ENCODE measurements at regions not wholly inside any gene's neighbourhood (a gene's known extent, or its start where the extent isn't known, plus 50 kb on each side); places are given as distances from the start of the nearest gene placed in this dataset.

- intact Hi-C loops (cut with DNase I; ENCODE audit: low total_unique reads), result loop anchor here (5.0 kb wide), 1 partner anchor 271 kb away; no protein-coding TSS in a partner anchor
- peak; percentile 74 for DNase-seq
- no peak overlapping the region for H3K27ac ChIP-seq
- H3K36me3 ChIP-seq (ENCODE audit: low read depth, missing control alignments), result no peaks in the 10 kb centered on the region
- TF ChIP-seq POLR2A (IDR thresholded peaks at IDR 0.05) (no peak), CTCF (IDR thresholded peaks at IDR 0.05) (peak; percentile 64 to 76 (median 69))
- no peaks in the 10 kb centered on the region for H3K4me1 ChIP-seq
- no peaks in the 10 kb centered on the region for H3K27me3 ChIP-seq
- no peak overlapping the region for H3K4me3 ChIP-seq
- H3K9me3 ChIP-seq, result no peaks in the 10 kb centered on the region
- 48 to 59% methylated on average over 4 of the region's 4 CpGs for WGBS, 2 donors
Measured at GRCh38 chr5:15003511-15003920, 131.9 kb upstream of the ANKH start.

GRCh38 chr5:15002791-15003190, 131.2 kb upstream of the ANKH start:
- no peak overlapping the region for H3K4me3 ChIP-seq
- H3K27ac ChIP-seq, result no peak overlapping the region
- TF ChIP-seq POLR2A (IDR thresholded peaks at IDR 0.05) (no peak), CTCF (IDR thresholded peaks at IDR 0.05) (no peak)
- H3K27me3 ChIP-seq, result no peaks in the 10 kb centered on the region
- 40 to 42% methylated on average over 2 of the region's 2 CpGs for WGBS, 2 donors
- H3K9me3 ChIP-seq, result no peaks in the 10 kb centered on the region
- no peak for DNase-seq
- H3K36me3 ChIP-seq (ENCODE audit: low read depth, missing control alignments), result no peaks in the 10 kb centered on the region
- H3K4me1 ChIP-seq, result no peaks in the 10 kb centered on the region
- intact Hi-C loops (cut with DNase I; ENCODE audit: low total_unique reads), result loop anchor here (5.0 kb wide), 1 partner anchor 270 kb away; no protein-coding TSS in a partner anchor

GRCh38 chr5:15002173-15002572, 130.6 kb upstream of the ANKH start:
- WGBS, 2 donors, result 86 to 89% methylated on average over 10 of the region's 10 CpGs
- H3K36me3 ChIP-seq (ENCODE audit: low read depth, missing control alignments), result no peaks in the 10 kb centered on the region
- H3K4me1 ChIP-seq, result no peaks in the 10 kb centered on the region
- DNase-seq, result no peak
- H3K27me3 ChIP-seq, result no peaks in the 10 kb centered on the region
- no peaks in the 10 kb centered on the region for H3K9me3 ChIP-seq
- intact Hi-C loops (cut with DNase I; ENCODE audit: low total_unique reads), result loop anchor here (5.0 kb wide), 1 partner anchor 270 kb away; no protein-coding TSS in a partner anchor
- H3K27ac ChIP-seq, result no peak overlapping the region
- no peak overlapping the region for H3K4me3 ChIP-seq
- TF ChIP-seq POLR2A (IDR thresholded peaks at IDR 0.05) (no peak), CTCF (IDR thresholded peaks at IDR 0.05) (no peak)

- intact Hi-C loops (cut with DNase I; ENCODE audit: low total_unique reads), result loop anchor here (5.0 kb wide), 1 partner anchor 269 kb away; no protein-coding TSS in a partner anchor
- Histone ChIP-seq H3K36me3 (ENCODE audit: low read depth, missing control alignments) (no peaks in the 10 kb centered on the region), H3K4me3 (no peak overlapping the region), H3K4me1 (no peaks in the 10 kb centered on the region), H3K27ac (no peak overlapping the region), H3K27me3 (no peaks in the 10 kb centered on the region), H3K9me3 (no peaks in the 10 kb centered on the region)
- no peak for TF ChIP-seq POLR2A (IDR thresholded peaks at IDR 0.05)
- no peak for TF ChIP-seq CTCF (IDR thresholded peaks at IDR 0.05)
- WGBS, 2 donors, result 86 to 90% methylated on average over 2 of the region's 2 CpGs
- no peak for DNase-seq
Measured at GRCh38 chr5:15001517-15001916, 129.9 kb upstream of the ANKH start.

- Histone ChIP-seq H3K4me3 (no peak overlapping the region), H3K27ac (no peak overlapping the region), H3K36me3 (ENCODE audit: low read depth, missing control alignments) (no peaks in the 10 kb centered on the region), H3K4me1 (no peaks in the 10 kb centered on the region), H3K27me3 (no peaks in the 10 kb centered on the region), H3K9me3 (no peaks in the 10 kb centered on the region)
- no peak for TF ChIP-seq CTCF (IDR thresholded peaks at IDR 0.05)
- no peak for TF ChIP-seq POLR2A (IDR thresholded peaks at IDR 0.05)
- DNase-seq, result no peak
- intact Hi-C loops (cut with DNase I; ENCODE audit: low total_unique reads), result no loop called here
- 85 to 96% methylated on average over 3 of the region's 3 CpGs for whole genome bisulfite sequencing, 2 donors
Measured at GRCh38 chr5:14998491-14998890, 126.9 kb upstream of the ANKH start.

All from testis (tissue), 2 donors.